K562 (cell line): ENCODE measurements at regions not wholly inside any gene's neighbourhood (a gene's known extent, or its start where the extent isn't known, plus 50 kb on each side); places are given as distances from the start of the nearest gene placed in this dataset.

Experiments
- ATF1 ChIP-seq, 2 experiments: fragments of 450-650 bp in 1 of 2; IDR thresholded peaks; 2 replicates each; pipeline ENCODE4 v1.6.1; 2016; ENCODE audit warnings: missing compliant biosample characterization in 1 of 2, missing genetic modification characterization in 1 of 2
- SAFB ChIP-seq: fragments of 200-400 bp; formaldehyde crosslinking; IDR thresholded peaks from 2 replicates; pipeline ENCODE4 v1.6.1; 2017; ENCODE audit warnings: low read depth, low read length, borderline replicate concordance
- SIX5 ChIP-seq, 2 experiments: IDR thresholded peaks; 2 replicates each; pipeline ENCODE4 v1.6.1; 2011; ENCODE audit warnings: low read length in 2 of 2, borderline replicate concordance in 1 of 2, low read depth in 1 of 2, mild to moderate bottlenecking in 1 of 2, moderate library complexity in 1 of 2; ENCODE audit not compliant: insufficient read depth in 1 of 2
- SOX6 ChIP-seq: fragments of 450-650 bp; IDR thresholded peaks from 2 replicates; pipeline ENCODE4 v1.6.1; 2014; ENCODE audit warnings: mild to moderate bottlenecking
- TCF7L2 ChIP-seq: fragments of 150-350 bp; IDR thresholded peaks from 2 replicates; pipeline ENCODE4 v1.6.1; 2016; ENCODE audit warnings: low read depth, mild to moderate bottlenecking, low read length, moderate library complexity
- ZFP36 ChIP-seq: fragments of 150-350 bp; IDR thresholded peaks from 2 replicates; pipeline ENCODE4 v1.6.1; 2018; ENCODE audit warnings: low read length, low read depth; ENCODE audit not compliant: partially characterized antibody
- ZNF830 ChIP-seq: fragments of 250-450 bp; sonication (Bioruptor Pico); IDR thresholded peaks from 2 replicates; pipeline ENCODE4 v1.5.0; 2021; ENCODE audit warnings: mild to moderate bottlenecking
- TF ChIP-seq, protein P1 (sequence below): fragments of 200-800 bp; sonication (Bioruptor generic); IDR thresholded peaks from 2 replicates; pipeline ENCODE4 v1.6.1; 2017; ENCODE audit warnings: missing genetic modification characterization, missing compliant biosample characterization
- TF ChIP-seq, protein P2 (sequence below), 3 experiments: IDR thresholded peaks in 2 of 3; conservative IDR thresholded peaks in 1 of 3; 2 replicates each; pipeline ENCODE4 v1.5.1; 2011 to 2012; ENCODE audit warnings: low read length in 3 of 3, mild to moderate bottlenecking in 3 of 3, control low read depth in 2 of 3, improper control_type of control experiment in 1 of 3, inconsistent platforms in 1 of 3, low read depth in 1 of 3, mixed read lengths in 1 of 3, moderate library complexity in 1 of 3; ENCODE audit not compliant: insufficient read depth in 2 of 3
- TF ChIP-seq, protein P3 (sequence below): fragments of 250-450 bp; sonication (Bioruptor Pico); IDR thresholded peaks from 2 replicates; pipeline ENCODE4 v1.4.0; 2020; ENCODE audit warnings: mild to moderate bottlenecking

DNA sequence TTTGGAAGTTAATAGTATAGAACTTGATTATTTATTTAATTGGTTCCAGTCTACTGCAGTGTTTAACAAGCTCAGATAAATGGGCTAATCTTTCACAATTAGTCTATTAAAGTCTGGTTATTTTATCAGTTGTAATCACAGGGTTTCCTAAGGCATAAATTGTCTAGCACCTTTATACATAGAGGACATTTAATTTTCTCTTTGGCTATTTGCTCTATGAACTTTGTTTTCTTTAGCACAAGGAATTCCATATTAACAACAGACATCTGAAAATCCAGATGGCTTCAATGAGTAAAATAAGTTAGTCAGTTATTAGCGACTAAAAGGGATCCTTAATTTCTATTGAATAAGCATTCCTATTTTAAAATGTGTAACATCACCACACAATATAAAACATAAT is 1350.8 kb upstream of the SLC10A2 start:
- no peak for TF ChIP-seq TCF7L2
- TF ChIP-seq SOX6: no peak
- TF ChIP-seq ATF1 (CRISPR knock-in tag; IDR thresholded peaks at IDR 0.05): no peak
- TF ChIP-seq ATF1 (tag; IDR thresholded peaks at IDR 0.05): no peak
- TF ChIP-seq, protein P1, sequence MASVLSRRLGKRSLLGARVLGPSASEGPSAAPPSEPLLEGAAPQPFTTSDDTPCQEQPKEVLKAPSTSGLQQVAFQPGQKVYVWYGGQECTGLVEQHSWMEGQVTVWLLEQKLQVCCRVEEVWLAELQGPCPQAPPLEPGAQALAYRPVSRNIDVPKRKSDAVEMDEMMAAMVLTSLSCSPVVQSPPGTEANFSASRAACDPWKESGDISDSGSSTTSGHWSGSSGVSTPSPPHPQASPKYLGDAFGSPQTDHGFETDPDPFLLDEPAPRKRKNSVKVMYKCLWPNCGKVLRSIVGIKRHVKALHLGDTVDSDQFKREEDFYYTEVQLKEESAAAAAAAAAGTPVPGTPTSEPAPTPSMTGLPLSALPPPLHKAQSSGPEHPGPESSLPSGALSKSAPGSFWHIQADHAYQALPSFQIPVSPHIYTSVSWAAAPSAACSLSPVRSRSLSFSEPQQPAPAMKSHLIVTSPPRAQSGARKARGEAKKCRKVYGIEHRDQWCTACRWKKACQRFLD (CRISPR knock-in tag): no peak
- TF ChIP-seq SAFB: no peak
- TF ChIP-seq, protein P2, sequence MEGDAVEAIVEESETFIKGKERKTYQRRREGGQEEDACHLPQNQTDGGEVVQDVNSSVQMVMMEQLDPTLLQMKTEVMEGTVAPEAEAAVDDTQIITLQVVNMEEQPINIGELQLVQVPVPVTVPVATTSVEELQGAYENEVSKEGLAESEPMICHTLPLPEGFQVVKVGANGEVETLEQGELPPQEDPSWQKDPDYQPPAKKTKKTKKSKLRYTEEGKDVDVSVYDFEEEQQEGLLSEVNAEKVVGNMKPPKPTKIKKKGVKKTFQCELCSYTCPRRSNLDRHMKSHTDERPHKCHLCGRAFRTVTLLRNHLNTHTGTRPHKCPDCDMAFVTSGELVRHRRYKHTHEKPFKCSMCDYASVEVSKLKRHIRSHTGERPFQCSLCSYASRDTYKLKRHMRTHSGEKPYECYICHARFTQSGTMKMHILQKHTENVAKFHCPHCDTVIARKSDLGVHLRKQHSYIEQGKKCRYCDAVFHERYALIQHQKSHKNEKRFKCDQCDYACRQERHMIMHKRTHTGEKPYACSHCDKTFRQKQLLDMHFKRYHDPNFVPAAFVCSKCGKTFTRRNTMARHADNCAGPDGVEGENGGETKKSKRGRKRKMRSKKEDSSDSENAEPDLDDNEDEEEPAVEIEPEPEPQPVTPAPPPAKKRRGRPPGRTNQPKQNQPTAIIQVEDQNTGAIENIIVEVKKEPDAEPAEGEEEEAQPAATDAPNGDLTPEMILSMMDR (IDR thresholded peaks at IDR 0.05 in 2 of 3, conservative IDR thresholded peaks at IDR 0.05 in 1 of 3; ENCODE audit: insufficient read depth in 2 of 3, low read depth in 1 of 3, low read length in 3 of 3): no peak
- TF ChIP-seq ZNF830 (CRISPR knock-in tag): no peak
- no peak for TF ChIP-seq SIX5 (IDR thresholded peaks at IDR 0.05; ENCODE audit: borderline replicate concordance in 1 of 2, insufficient read depth in 1 of 2, low read depth in 1 of 2, low read length in 2 of 2)
- TF ChIP-seq ZFP36: no peak
- TF ChIP-seq, protein P3, sequence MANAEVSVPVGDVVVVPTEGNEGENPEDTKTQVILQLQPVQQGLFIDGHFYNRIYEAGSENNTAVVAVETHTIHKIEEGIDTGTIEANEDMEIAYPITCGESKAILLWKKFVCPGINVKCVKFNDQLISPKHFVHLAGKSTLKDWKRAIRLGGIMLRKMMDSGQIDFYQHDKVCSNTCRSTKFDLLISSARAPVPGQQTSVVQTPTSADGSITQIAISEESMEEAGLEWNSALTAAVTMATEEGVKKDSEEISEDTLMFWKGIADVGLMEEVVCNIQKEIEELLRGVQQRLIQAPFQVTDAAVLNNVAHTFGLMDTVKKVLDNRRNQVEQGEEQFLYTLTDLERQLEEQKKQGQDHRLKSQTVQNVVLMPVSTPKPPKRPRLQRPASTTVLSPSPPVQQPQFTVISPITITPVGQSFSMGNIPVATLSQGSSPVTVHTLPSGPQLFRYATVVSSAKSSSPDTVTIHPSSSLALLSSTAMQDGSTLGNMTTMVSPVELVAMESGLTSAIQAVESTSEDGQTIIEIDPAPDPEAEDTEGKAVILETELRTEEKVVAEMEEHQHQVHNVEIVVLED (CRISPR knock-in tag): no peak
